GOT3 (cell line): ENCODE measurements at regions not wholly inside any gene's neighbourhood (a gene's known extent, or its start where the extent isn't known, plus 50 kb on each side); places are given as distances from the start of the nearest gene placed in this dataset.

Experiments
- DNase-seq: peaks from one replicate; lab custom pipeline; 2025; ENCODE audit warnings: mixed read lengths; lab: John Stamatoyannopoulos, UW

- no peak for DNase-seq
Measured at GRCh38 chr4:44120646-44121045, 328.0 kb downstream of the KCTD8 start.

GRCh38 chr4:44121210-44121609 lies 327.4 kb downstream of the KCTD8 start:
- DNase-seq: no peak
